GM23338 (cell line): ENCODE measurements at regions not wholly inside any gene's neighbourhood (a gene's known extent, or its start where the extent isn't known, plus 50 kb on each side); places are given as distances from the start of the nearest gene placed in this dataset.
A peak's percentile ranks its signal among the peaks of the same experiment; 100 is the strongest.

Experiments used
- ATAC-seq: fragments of 200-7000 bp; cut with Tn5 transposase; 3 replicates; pipeline ENCODE4 v1.9.1; 2020
- DNase-seq: peaks from one replicate; pipeline ENCODE4 v3.0.0-alpha.2; 2015; ENCODE audit warnings: low spot score
- H2AFZ ChIP-seq: fragments of 200-600 bp; sonication (generic); 2 replicates; pipeline ENCODE4 v1.8.0; 2016; ENCODE audit warnings: antibody characterized with exemption, mild to moderate bottlenecking, moderate library complexity
- H3F3A ChIP-seq: fragments of 200-600 bp; sonication (generic); replicated peaks from 2 replicates; pipeline ENCODE4 v1.8.0; 2017; ENCODE audit warnings: antibody characterized with exemption, mixed run types, low read depth
- H3K27ac ChIP-seq: fragments of 200-600 bp; sonication (generic); 2 replicates; pipeline ENCODE4 v1.6.1; 2016; ENCODE audit warnings: low read depth
- H3K27me3 ChIP-seq: fragments of 200-600 bp; sonication (generic); 2 replicates; pipeline ENCODE4 v1.8.0; 2016; ENCODE audit warnings: mild to moderate bottlenecking, mixed run types, moderate library complexity; ENCODE audit not compliant: insufficient read depth
- H3K36me3 ChIP-seq: fragments of 200-600 bp; sonication (generic); 2 replicates; pipeline ENCODE4 v1.8.0; 2016; ENCODE audit warnings: mild to moderate bottlenecking; ENCODE audit not compliant: insufficient read depth
- H3K4me1 ChIP-seq: fragments of 200-600 bp; sonication (generic); 2 replicates; pipeline ENCODE4 v1.8.0; 2016; ENCODE audit warnings: mild to moderate bottlenecking, moderate library complexity; ENCODE audit not compliant: insufficient read depth
- H3K4me2 ChIP-seq: fragments of 200-600 bp; sonication (generic); 2 replicates; pipeline ENCODE4 v1.7.1; 2017; ENCODE audit warnings: mixed run types
- H3K4me3 ChIP-seq: fragments of 200-600 bp; sonication (generic); 2 replicates; pipeline ENCODE4 v1.6.1; 2016; ENCODE audit warnings: mixed run types
- H3K79me2 ChIP-seq: fragments of 200-600 bp; sonication (generic); replicated peaks from 2 replicates; pipeline ENCODE4 v1.8.0; 2017; ENCODE audit warnings: mild to moderate bottlenecking; ENCODE audit not compliant: insufficient read depth
- H3K9me2 ChIP-seq: fragments of 200-600 bp; sonication (generic); 2 replicates; pipeline ENCODE4 v1.8.0; 2017; ENCODE audit not compliant: insufficient read depth
- H4K20me1 ChIP-seq: fragments of 200-600 bp; sonication (generic); replicated peaks from 2 replicates; pipeline ENCODE4 v1.8.0; 2017; ENCODE audit warnings: mild to moderate bottlenecking; ENCODE audit not compliant: insufficient read depth
- H3K27ac Mint-ChIP-seq: 2 replicates; pipeline ENCODE4 v1.8.0; 2020; ENCODE audit warnings: inconsistent platforms, mild to moderate bottlenecking, moderate library complexity, mixed read lengths
- H3K27me3 Mint-ChIP-seq: 3 replicates; pipeline ENCODE4 v1.8.0; 2022; ENCODE audit warnings: low read depth, mild to moderate bottlenecking, moderate library complexity, mixed read lengths, inconsistent platforms; ENCODE audit not compliant: insufficient read depth, poor library complexity
- H3K36me3 Mint-ChIP-seq: 3 replicates; pipeline ENCODE4 v1.8.0; 2021; ENCODE audit warnings: low read depth, mild to moderate bottlenecking, inconsistent platforms, moderate library complexity, mixed read lengths
- H3K4me1 Mint-ChIP-seq: 3 replicates; pipeline ENCODE4 v1.8.0; 2020; ENCODE audit warnings: mild to moderate bottlenecking, inconsistent platforms, mixed read lengths
- H3K4me3 Mint-ChIP-seq: 3 replicates; pipeline ENCODE4 v1.8.0; 2021; ENCODE audit warnings: moderate library complexity, mild to moderate bottlenecking, inconsistent platforms, mixed read lengths
- H3K9me3 Mint-ChIP-seq: 3 replicates; pipeline ENCODE4 v1.8.0; 2020; ENCODE audit warnings: moderate library complexity, mild to moderate bottlenecking, inconsistent platforms, mixed read lengths
- CREB1 ChIP-seq: fragments of 250-450 bp; sonication (Bioruptor Pico); IDR thresholded peaks from 2 replicates; pipeline ENCODE4 v1.5.0; 2020; ENCODE audit warnings: low read depth, mild to moderate bottlenecking, moderate library complexity
- EZH2 ChIP-seq: fragments of 200-600 bp; sonication (generic); IDR thresholded peaks from one replicate; pipeline ENCODE4 v1.8.0; 2017; ENCODE audit warnings: antibody characterized with exemption, mild to moderate bottlenecking, low read depth; ENCODE audit not compliant: unreplicated experiment
- NANOG ChIP-seq: IDR thresholded peaks from 2 replicates; pipeline ENCODE4 v1.6.1; 2016; ENCODE audit warnings: antibody characterized with exemption, borderline replicate concordance
- POLR2AphosphoS5 ChIP-seq: IDR thresholded peaks from 2 replicates; pipeline ENCODE4 v1.6.1; 2016; ENCODE audit warnings: antibody characterized with exemption, low read depth
- STAT1 ChIP-seq: IDR thresholded peaks from one replicate; pipeline ENCODE4 v1.6.1; 2016; ENCODE audit warnings: antibody characterized with exemption; ENCODE audit not compliant: unreplicated experiment
- ZNF114 ChIP-seq: fragments of 250-450 bp; sonication (Bioruptor Pico); IDR thresholded peaks from 2 replicates; pipeline ENCODE4 v1.5.0; 2020; ENCODE audit warnings: mild to moderate bottlenecking, moderate library complexity
- ZNF331 ChIP-seq: fragments of 250-450 bp; sonication (Bioruptor Pico); IDR thresholded peaks from 2 replicates; pipeline ENCODE4 v1.5.0; 2020; ENCODE audit warnings: low read depth, mild to moderate bottlenecking, moderate library complexity
- TF ChIP-seq, protein P1 (sequence below): IDR thresholded peaks from 2 replicates; pipeline ENCODE4 v1.6.1; 2016; ENCODE audit warnings: antibody characterized with exemption
- TF ChIP-seq, protein P2 (sequence below): IDR thresholded peaks from one replicate; pipeline ENCODE4 v1.6.1; 2018; ENCODE audit warnings: antibody characterized with exemption; ENCODE audit not compliant: unreplicated experiment
- TF ChIP-seq, protein P3 (sequence below), 2 experiments: fragments of 200-600 bp in 1 of 2; sonication (generic) in 1 of 2; conservative IDR thresholded peaks; 2 replicates each; pipeline versions ENCODE4 v1.5.1 to v1.6.1; 2016 to 2017; ENCODE audit warnings: antibody characterized with exemption in 2 of 2, low read depth in 2 of 2, mild to moderate bottlenecking in 2 of 2, moderate library complexity in 1 of 2

DNA sequence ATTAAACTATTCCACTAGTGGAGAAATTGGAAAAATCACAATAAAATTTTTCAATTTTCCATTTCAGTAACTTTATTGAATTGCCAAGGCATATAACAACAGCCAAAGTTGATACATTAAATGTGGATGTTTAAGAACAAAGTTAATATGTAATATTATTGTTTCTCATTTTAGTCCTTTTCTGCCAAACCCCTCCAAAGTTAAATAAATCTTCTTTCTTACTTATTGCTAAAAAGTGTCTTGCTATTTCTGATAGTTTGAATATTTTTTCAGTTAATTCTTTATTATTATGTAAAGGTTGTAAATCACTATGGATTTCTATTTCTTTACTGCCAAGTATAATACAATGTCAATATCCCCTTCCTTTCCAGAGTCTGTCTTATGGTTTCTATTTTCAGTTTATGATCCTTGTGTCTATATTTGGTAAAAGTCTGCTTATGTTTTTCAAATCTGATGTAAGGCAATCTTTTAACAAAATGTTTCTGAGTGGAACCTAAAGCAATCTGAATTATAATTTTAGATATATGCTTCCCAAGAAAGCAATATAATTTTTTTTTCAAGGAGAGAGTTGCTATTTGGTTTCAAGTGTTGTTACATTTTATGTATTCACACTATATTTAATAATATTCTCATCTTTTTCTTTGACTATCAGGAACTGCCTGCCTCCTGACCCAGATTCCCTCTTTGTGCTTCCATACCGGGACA is 80.3 kb upstream of the RHOBTB1 start:
- no peak for DNase-seq
- no peak overlapping the region for H3K27ac ChIP-seq
- H3K4me3 ChIP-seq = no peak overlapping the region
- Mint-ChIP-seq H3K9me3 (no peaks in the 10 kb centered on the region), H3K27me3 (no peaks in the 10 kb centered on the region), H3K4me1 (peaks cover 15% of the 10 kb centered on the region), H3K27ac (no peak overlapping the region), H3K4me3 (no peak overlapping the region), H3K36me3 (no peaks in the 10 kb centered on the region)
- ATAC-seq = no peak
- H3K4me1 ChIP-seq = peaks cover 6% of the 10 kb centered on the region; the same call in 1 of the 2 replicates
- H4K20me1 ChIP-seq = no peaks in the 10 kb centered on the region
- no peak overlapping the region for H3K4me2 ChIP-seq
- H2AFZ ChIP-seq = no peak overlapping the region
- H3K9me2 ChIP-seq = no peaks in the 10 kb centered on the region
- H3K79me2 ChIP-seq = no peaks in the 10 kb centered on the region
- TF ChIP-seq, protein P1, sequence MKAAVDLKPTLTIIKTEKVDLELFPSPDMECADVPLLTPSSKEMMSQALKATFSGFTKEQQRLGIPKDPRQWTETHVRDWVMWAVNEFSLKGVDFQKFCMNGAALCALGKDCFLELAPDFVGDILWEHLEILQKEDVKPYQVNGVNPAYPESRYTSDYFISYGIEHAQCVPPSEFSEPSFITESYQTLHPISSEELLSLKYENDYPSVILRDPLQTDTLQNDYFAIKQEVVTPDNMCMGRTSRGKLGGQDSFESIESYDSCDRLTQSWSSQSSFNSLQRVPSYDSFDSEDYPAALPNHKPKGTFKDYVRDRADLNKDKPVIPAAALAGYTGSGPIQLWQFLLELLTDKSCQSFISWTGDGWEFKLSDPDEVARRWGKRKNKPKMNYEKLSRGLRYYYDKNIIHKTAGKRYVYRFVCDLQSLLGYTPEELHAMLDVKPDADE = no peak
- no peak for TF ChIP-seq ZNF331 (CRISPR knock-in tag)
- no peak for TF ChIP-seq STAT1
- no peak for TF ChIP-seq POLR2AphosphoS5
- no peak for TF ChIP-seq NANOG
- TF ChIP-seq CREB1 (CRISPR knock-in tag) = no peak
- no peak for TF ChIP-seq EZH2
- no peak for TF ChIP-seq ZNF114 (CRISPR knock-in tag)
- H3K27me3 ChIP-seq = no peaks in the 10 kb centered on the region
- no peaks in the 10 kb centered on the region for H3K36me3 ChIP-seq
- H3F3A ChIP-seq = no peaks in the 10 kb centered on the region

DNA sequence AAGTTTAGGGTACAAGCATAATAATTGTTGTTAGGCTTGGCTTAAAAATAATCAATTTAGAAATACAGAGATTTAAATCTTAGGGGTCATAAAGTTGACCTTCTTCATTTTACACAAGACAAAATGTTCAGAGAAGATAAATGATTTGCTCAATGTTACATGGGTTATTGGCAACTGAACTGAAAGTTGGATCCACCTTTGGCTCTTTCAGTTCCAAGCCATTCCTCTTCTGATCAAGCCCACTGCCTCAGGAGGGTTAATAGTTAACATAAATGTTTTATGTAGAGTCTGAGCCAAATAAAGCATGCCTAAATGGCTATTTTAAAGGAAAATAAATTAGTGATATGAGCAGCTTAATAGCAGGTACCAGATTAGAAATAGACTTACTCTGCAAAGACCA is 79.1 kb upstream of the RHOBTB1 start:
- DNase-seq (no peak), ATAC-seq (no peak)
- Mint-ChIP-seq H3K4me1 (peaks cover 15% of the 10 kb centered on the region), H3K36me3 (no peaks in the 10 kb centered on the region), H3K4me3 (no peak overlapping the region), H3K27me3 (no peaks in the 10 kb centered on the region), H3K27ac (peak overlapping the region; percentile 16; the same call in 1 of the 2 replicates), H3K9me3 (no peaks in the 10 kb centered on the region; the same call in 2 of the 3 replicates)
- no peaks in the 10 kb centered on the region for H3K9me2 ChIP-seq
- no peaks in the 10 kb centered on the region for H3K27me3 ChIP-seq
- no peaks in the 10 kb centered on the region for H3K36me3 ChIP-seq
- no peaks in the 10 kb centered on the region for H3F3A ChIP-seq
- H2AFZ ChIP-seq = no peak overlapping the region
- peaks cover 6% of the 10 kb centered on the region; the same call in 1 of the 2 replicates for H3K4me1 ChIP-seq
- no peaks in the 10 kb centered on the region for H3K79me2 ChIP-seq
- H3K4me3 ChIP-seq = no peak overlapping the region
- peak overlapping the region; percentile 18; the same call in 1 of the 2 replicates for H3K4me2 ChIP-seq
- no peak overlapping the region for H3K27ac ChIP-seq
- no peaks in the 10 kb centered on the region for H4K20me1 ChIP-seq
- TF ChIP-seq, protein P2, sequence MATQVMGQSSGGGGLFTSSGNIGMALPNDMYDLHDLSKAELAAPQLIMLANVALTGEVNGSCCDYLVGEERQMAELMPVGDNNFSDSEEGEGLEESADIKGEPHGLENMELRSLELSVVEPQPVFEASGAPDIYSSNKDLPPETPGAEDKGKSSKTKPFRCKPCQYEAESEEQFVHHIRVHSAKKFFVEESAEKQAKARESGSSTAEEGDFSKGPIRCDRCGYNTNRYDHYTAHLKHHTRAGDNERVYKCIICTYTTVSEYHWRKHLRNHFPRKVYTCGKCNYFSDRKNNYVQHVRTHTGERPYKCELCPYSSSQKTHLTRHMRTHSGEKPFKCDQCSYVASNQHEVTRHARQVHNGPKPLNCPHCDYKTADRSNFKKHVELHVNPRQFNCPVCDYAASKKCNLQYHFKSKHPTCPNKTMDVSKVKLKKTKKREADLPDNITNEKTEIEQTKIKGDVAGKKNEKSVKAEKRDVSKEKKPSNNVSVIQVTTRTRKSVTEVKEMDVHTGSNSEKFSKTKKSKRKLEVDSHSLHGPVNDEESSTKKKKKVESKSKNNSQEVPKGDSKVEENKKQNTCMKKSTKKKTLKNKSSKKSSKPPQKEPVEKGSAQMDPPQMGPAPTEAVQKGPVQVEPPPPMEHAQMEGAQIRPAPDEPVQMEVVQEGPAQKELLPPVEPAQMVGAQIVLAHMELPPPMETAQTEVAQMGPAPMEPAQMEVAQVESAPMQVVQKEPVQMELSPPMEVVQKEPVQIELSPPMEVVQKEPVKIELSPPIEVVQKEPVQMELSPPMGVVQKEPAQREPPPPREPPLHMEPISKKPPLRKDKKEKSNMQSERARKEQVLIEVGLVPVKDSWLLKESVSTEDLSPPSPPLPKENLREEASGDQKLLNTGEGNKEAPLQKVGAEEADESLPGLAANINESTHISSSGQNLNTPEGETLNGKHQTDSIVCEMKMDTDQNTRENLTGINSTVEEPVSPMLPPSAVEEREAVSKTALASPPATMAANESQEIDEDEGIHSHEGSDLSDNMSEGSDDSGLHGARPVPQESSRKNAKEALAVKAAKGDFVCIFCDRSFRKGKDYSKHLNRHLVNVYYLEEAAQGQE = no peak
- no peak for TF ChIP-seq ZNF331 (CRISPR knock-in tag)
- TF ChIP-seq CREB1 (CRISPR knock-in tag) = no peak
- TF ChIP-seq EZH2 = no peak
- no peak for TF ChIP-seq NANOG
- no peak for TF ChIP-seq ZNF114 (CRISPR knock-in tag)
- TF ChIP-seq, protein P3, sequence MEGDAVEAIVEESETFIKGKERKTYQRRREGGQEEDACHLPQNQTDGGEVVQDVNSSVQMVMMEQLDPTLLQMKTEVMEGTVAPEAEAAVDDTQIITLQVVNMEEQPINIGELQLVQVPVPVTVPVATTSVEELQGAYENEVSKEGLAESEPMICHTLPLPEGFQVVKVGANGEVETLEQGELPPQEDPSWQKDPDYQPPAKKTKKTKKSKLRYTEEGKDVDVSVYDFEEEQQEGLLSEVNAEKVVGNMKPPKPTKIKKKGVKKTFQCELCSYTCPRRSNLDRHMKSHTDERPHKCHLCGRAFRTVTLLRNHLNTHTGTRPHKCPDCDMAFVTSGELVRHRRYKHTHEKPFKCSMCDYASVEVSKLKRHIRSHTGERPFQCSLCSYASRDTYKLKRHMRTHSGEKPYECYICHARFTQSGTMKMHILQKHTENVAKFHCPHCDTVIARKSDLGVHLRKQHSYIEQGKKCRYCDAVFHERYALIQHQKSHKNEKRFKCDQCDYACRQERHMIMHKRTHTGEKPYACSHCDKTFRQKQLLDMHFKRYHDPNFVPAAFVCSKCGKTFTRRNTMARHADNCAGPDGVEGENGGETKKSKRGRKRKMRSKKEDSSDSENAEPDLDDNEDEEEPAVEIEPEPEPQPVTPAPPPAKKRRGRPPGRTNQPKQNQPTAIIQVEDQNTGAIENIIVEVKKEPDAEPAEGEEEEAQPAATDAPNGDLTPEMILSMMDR (conservative IDR thresholded peaks at IDR 0.05; ENCODE audit: low read depth in 2 of 2) = no peak
